Right ventricle myocardium inferior (tissue), 1 donor: ENCODE measurements at regions not wholly inside any gene's neighbourhood (a gene's known extent, or its start where the extent isn't known, plus 50 kb on each side); places are given as distances from the start of the nearest gene placed in this dataset.
"Not testable (repeated sequence)": the region's sequence is repeated elsewhere in the genome, so short reads cannot be mapped to it uniquely, and the experiment has no call there.

Experiments
- ATAC-seq: fragments of 200-7000 bp; cut with Tn5 transposase; one replicate; pipeline ENCODE4 v1.9.1; 2020; ENCODE audit warnings: mild to moderate bottlenecking, moderate library complexity
- DNase-seq: peaks from one replicate; pipeline ENCODE4 v3.0.0; 2021; ENCODE audit errors: missing footprints
- intact Hi-C: fragments of 100-400 bp; cut with DNase I; formaldehyde crosslinking; loops from one replicate; pipeline ENCODE4 v1.11.0; 2022
- donor health status: DM: no; HTN: yes; CAD: no; lungs with severe emphysema.

DNA sequence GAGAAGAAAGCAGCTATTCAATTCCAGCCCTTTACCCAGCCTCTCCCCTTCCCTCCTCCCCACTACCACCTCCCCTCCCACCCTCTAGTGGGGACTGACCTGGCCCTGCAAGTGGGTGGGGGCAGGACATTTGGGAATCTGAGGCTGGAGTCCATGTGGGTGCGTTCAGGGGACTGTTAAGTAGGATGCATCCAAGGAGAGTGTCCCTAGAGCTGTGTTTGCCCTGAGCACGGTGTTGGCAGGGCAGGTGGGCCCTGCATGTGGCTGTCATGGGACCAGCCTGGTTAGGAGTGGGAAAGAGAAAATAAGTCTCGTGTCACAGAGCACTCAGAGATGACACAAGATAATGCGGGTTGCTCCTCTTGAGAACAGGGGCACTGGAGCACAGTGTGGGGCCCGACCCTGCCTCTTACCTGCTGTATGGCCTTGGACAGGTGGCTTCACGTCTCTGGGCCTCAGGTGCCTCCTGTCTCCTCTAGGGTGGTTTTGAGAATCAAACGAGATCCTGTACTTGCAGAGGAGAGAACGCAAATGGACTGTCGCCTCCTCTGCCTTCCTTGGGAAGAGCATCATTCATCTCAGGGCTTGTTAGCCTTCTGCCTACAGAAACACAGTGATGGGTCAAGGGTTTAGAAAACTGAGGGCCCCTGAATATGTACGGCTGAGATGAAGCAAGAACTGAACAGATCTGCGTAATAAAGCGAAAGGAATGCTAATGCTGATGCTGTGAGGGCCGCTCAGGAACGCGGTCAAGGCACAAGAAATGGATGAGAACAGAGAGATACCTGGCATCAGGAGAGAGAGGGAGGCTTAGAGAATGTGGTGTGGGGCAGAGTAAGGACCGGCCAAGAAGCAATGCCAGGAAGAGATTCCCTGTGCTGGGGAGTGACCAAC is 187.7 kb upstream of the HAAO start:
- DNase-seq (no peak), ATAC-seq (no peak)
- intact Hi-C loops, result loop anchor here (5.0 kb wide), 3 partner anchors 37 to 147 kb away; no protein-coding TSS in a partner anchor

- intact Hi-C loops, result loop anchor here (5.0 kb wide), 2 partner anchors 108 to 148 kb away; no protein-coding TSS in a partner anchor
- no peak for ATAC-seq
These were observed 187.1 kb upstream of the HAAO start for GRCh38 chr2:42979416-42979869.

GRCh38 chr2:42978887-42979415 is 186.6 kb upstream of the HAAO start:
- intact Hi-C loops, result loop anchor here (5.0 kb wide), 2 partner anchors 108 to 148 kb away; no protein-coding TSS in a partner anchor
- DNase-seq, result no peak

More at GRCh38 chr2:42979416-42979869, 187.1 kb upstream of the HAAO start:
- no peak for DNase-seq

DNA sequence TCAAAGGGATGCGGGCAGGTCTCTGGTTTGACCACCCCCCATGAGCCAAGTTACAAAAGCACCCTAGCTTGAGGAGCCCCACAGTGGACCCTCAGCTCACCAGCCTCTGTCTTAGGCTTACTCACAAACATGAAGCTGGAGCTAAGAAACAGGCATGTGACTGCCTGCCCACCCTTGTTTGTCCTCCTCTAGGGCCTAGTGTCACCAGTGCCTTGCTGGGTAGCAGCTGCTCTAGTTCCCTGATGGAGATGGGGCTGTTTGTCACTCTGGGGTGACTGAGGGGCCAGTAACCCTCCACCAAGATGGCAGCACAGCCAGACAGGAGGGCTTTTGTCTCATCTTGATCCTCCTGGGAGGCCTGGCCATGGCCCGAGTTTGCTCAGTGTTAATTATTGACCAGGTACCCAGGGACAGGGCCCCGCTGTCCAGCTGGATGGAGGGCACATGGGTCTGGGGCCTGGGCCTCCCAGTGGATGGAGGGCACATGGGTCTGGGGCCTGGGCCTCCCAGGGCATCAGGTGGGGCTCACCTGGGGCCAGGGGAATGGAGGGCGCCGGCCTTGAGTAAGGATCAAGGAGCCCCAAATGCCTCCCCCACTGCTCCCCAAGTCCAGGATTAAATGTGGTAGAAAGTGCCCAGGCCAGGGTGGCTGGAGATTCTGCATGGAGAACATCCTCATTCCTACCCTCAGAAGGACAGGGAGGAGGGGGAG is 185.9 kb upstream of the HAAO start:
- DNase-seq, result no peak
- intact Hi-C loops, result loop anchor here (5.0 kb wide), 2 partner anchors 109 to 149 kb away; no protein-coding TSS in a partner anchor

More at GRCh38 chr2:42978887-42979415, 186.6 kb upstream of the HAAO start:
- no peak for ATAC-seq

GRCh38 chr2:42977270-42978174 is 185.1 kb upstream of the HAAO start:
- no peak for ATAC-seq
- DNase-seq, result no peak
- intact Hi-C loops, result loop anchor here (5.0 kb wide), 2 partner anchors 110 to 150 kb away; no protein-coding TSS in a partner anchor

More for the DNA sequence above, 185.9 kb upstream of the HAAO start:
- ATAC-seq, result no peak

GRCh38 chr2:42976351-42976750 is 184.0 kb upstream of the HAAO start:
- DNase-seq, result no peak

DNA sequence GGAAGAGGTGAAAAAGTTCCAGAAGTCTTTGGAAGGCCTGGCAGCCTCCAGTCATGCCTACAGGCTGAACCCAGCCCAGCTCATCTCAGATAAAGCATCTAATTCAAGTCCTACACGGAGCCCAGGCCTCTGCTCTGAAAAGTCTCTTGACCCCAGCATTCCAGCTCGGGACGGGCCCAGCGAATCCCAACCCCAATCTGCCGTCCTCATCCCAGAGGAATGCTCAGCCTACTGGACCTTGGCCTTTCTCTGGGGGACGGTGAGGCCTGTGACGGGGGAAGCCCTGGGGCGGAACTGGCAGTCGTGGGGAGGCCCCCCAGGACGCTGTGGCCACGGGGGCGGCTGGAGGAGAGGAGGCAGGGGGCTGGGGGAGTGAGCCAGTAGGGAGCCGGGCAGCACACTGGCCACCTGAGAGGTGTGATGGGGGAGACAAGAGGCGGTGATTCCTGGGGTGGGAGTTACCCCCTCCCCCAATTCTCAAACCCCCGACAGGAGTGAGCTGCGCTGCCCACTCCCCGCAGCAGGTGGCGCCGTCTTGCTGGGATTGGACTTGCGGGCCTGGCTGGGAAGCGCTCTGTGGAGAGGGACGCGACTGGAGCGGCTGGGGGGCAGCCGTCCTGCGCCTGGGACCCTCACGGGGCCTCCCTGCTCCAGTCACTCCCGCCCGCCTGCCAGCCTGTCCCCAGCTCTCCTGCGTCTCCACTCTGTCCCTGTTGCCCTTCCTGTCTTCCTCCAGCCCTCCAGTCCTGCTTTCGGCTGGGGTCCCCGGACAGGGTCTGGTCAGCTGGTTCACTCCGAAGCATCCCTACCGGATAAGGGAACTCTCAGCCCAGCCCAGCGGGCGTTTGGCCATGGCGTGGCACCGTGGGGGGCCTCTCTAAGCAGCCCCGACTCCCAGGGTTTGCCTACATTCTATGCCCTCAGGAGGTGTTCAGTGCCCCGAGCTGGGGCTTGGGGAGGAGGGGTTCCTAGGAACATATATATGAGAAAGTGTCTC is 182.6 kb upstream of the HAAO start:
- intact Hi-C loops, result loop anchor here (2.0 to 5.0 kb wide), 4 partner anchors 112 to 508 kb away; no protein-coding TSS in a partner anchor
- ATAC-seq (peak; percentile 88), DNase-seq (peak; percentile 87)

More at GRCh38 chr2:42976351-42976750, 184.0 kb upstream of the HAAO start:
- no peak for ATAC-seq
- intact Hi-C loops, result loop anchor here (5.0 kb wide), 2 partner anchors 111 to 151 kb away; no protein-coding TSS in a partner anchor

- DNase-seq, result no peak
- intact Hi-C loops, result loop anchor here (2.0 kb wide), 2 partner anchors 255 to 509 kb away; no protein-coding TSS in a partner anchor
- no peak for ATAC-seq
These were observed 181.9 kb upstream of the HAAO start for GRCh38 chr2:42974169-42974720.

DNA sequence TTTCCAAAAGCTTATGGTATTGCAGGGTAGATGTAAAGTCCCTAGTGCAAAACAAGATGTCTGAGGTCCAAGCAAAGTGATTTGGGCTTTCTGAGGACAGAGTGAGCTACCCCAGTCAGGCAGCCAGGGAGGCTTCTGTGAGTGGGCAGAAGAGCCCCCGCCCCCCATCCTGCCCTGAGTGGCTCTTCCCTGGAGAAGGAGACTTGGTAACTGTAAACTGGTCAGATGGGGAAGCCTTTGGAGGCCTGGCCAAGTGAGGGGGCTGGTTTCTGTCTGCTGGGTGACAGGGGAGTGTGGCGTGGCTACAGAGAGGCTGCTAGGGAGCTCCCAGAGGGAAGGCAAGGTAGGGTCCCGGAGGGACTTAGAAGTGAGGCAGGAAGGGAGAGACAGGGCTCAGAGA is 181.3 kb upstream of the HAAO start:
- DNase-seq (no peak), ATAC-seq (no peak)
- intact Hi-C loops, result loop anchor here (2.0 kb wide), 2 partner anchors 255 to 509 kb away; no protein-coding TSS in a partner anchor

GRCh38 chr2:42972933-42973516 is 180.6 kb upstream of the HAAO start:
- DNase-seq, intact Hi-C loops, ATAC-seq: not testable (repeated sequence)

DNA sequence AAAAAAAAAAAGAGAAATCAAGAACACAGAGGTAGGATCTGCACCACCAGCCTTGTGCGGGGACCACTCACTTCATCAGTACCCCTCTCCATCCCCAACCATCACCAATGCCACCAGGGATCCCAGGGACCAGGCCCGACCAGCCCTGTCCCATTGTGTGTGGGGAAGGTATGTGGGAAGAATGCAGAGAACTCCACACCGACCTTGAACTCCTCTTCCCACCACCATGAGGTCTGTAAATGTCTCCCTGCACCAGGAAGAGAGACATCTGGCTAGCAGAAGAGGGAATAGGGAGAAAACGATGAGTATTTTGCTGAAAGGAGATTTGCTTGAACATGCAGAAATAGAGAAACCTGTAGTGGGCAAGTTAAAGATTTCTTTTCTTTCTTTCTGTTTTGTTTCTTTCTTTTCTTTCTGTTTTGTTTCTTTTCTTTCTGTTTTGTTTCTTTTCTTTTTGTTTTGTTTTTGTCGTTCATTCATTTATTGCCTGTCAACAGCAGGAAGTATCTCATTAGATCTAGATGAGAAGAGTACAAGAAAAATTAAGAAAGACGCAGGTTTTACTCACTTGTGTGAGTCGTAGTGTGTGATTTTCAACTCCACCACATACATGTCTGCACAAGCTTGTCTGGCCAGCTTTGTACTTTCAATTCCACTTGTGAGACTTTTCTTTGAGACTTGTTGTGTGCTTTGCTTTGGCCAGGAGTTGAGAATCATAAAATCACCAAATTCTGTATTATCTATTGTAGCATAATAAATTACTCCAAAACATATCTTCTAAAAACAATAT is 179.8 kb upstream of the HAAO start:
- intact Hi-C loops, result no loop called here
- ATAC-seq (no peak), DNase-seq (no peak)

DNA sequence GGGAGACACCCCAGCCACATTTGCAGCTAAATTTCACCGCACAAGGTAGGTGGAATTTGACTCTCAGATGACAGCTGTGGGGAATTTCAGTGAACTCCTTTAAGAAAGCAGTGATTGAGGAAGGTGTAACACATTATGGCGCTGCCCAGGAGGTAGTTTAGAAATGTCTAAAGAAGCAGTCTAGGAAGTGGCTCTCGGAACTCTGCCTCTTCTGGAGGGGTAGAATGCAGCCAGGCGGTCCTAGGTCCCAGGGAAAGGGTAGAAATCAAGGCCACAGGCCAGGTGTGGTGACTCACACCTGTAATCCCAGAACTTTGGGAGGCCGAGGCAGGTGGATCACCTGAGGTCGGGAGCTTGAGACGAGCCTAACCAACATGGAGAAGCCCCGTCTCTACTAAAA is 179.0 kb upstream of the HAAO start:
- no peak for DNase-seq
- no peak for ATAC-seq
- intact Hi-C loops, result no loop called here

DNA sequence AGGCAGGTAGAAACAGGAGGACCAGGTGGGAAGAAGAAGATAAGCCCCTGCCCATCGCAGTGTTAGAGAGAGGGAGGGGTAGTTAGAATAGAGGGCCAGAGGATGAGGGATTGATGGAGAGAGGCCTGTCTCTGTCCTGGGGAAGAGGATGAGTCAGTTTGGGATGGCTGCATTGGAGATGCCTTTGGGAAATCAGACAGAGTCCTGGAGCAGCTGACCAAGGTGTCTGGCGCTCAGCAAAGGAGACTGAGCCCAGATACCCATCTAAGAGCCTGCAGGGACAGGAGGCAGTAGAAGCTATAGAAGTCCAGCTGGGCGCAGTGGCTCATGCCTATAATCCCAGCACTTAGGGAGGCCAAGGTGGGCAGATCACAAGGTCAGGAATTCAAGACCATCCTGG is 177.8 kb upstream of the HAAO start:
- no peak for DNase-seq
- intact Hi-C loops, result no loop called here
- ATAC-seq, result no peak

DNA sequence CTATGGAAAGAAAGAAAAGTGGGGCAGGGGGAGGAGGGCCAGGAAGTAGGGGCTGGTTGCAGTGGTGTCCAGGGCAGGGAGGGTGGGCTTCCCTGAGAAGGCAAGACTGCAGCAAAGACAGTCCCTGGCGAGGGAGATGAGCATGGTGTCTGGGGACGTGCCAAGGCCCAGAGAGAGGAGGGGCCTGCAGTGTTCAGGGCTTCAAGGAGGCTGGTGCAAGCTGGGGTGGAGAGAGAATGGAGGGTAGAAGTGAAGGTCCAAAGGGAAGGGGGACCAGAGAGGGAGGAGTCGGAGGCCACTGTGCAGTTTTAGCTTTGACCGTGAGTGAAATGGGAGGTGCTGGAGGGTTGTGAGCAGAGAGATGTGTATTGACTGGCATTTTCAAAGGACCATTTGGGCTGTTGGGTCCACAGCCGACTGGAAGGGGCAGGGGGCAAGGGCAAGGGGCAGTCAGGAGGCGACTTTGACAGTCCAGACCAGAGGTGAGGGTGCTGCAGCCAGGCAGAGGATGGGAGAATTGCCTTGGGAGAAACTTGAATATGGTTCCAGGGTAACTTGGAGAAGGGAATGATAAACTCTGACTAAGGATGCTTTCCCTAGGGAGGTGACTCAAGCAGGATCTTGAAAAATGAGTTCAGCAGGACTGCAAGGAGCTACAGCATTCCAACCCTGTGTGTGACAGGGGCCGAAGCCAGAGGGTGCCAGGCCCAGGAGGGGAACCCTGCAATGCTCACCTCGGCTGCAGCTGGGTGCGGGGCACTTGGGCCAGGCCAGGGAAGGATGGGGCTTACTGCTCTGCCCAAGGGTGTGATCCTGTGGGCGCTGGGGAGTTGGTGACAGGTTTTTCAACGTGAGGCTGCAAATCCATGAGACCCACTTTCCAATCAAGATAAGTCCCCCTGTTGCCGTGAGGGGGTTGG is 177.1 kb upstream of the HAAO start:
- no peak for DNase-seq
- intact Hi-C loops, result no loop called here
- peak; percentile 32 for ATAC-seq
